K562 (cell line): ENCODE measurements at regions not wholly inside any gene's neighbourhood (a gene's known extent, or its start where the extent isn't known, plus 50 kb on each side); places are given as distances from the start of the nearest gene placed in this dataset.
A peak's percentile ranks its signal among the peaks of the same experiment; 100 is the strongest.

Source experiments
- ATAC-seq: fragments of 200-7000 bp; cut with Tn5 transposase; 3 replicates; pipeline ENCODE4 v1.9.1; 2020; ENCODE audit warnings: moderate library complexity
- BruUV-seq: library from RNA; stranded (reverse); fragments of 400-500 nt; replicated peaks from 2 replicates; lab custom pipeline; 2021; lab: Mats Ljungman, UMichigan
- CTCF ChIA-PET: fragments of 300-600 bp; formaldehyde crosslinking; extraction: SDS; loops from one replicate; lab custom pipeline; 2021; ENCODE audit warnings: low intra/inter-chr PET ratio; lab: Yijun Ruan, JAX
- POLR2A ChIA-PET: fragments of 300-600, 350-650 bp; sonication (Branson Sonifier 250); formaldehyde crosslinking; extraction: SDS; loops from one replicate; lab custom pipeline; 2021; ENCODE audit warnings: antibody characterized with exemption, inconsistent platforms; lab: Yijun Ruan, JAX
- DNase-seq, 4 experiments: peaks; one replicate each; pipeline versions ENCODE4 v3.0.0 to v3.0.0-alpha.2; 2011 to 2018; ENCODE audit warnings: low spot score in 3 of 4, mixed read lengths in 3 of 4; ENCODE audit errors: extremely low read depth in 1 of 4
- FAIRE-seq: peaks from 2 replicates; lab custom pipeline; 2011; peaks lifted over from hg19 to GRCh38; lab: Jason Lieb, UNC
- H2AFZ ChIP-seq: 2 replicates; pipeline ENCODE4 v1.6.0; 2011; ENCODE audit warnings: low read depth, low read length, control low read depth, inconsistent platforms
- H3K27ac ChIP-seq: fragments of 200-600 bp; 3 replicates; pipeline ENCODE4 v1.8.0; 2011; ENCODE audit warnings: low read depth, mild to moderate bottlenecking, control low read depth, inconsistent platforms, low read length, moderate library complexity, mixed read lengths; ENCODE audit errors: extremely low read depth
- H3K27me3 ChIP-seq, 2 experiments: fragments of 300-600 bp in 1 of 2; 2 replicates in 1 of 2; 3 replicates in 1 of 2; pipeline versions ENCODE4 v1.6.0 to v1.8.0; 2011; ENCODE audit warnings: inconsistent platforms in 2 of 2, low read length in 2 of 2, mild to moderate bottlenecking in 1 of 2, mixed read lengths in 1 of 2, moderate library complexity in 1 of 2; ENCODE audit not compliant: control insufficient read depth in 2 of 2, insufficient read depth in 2 of 2
- H3K36me3 ChIP-seq: fragments of 300-600 bp; 3 replicates; pipeline ENCODE4 v1.8.0; 2011; ENCODE audit warnings: mild to moderate bottlenecking, low read length, inconsistent platforms; ENCODE audit not compliant: control insufficient read depth, insufficient read depth
- H3K4me1 ChIP-seq, 2 experiments: fragments of 200-600 bp in 1 of 2; replicated peaks in 1 of 2; 2 replicates in 1 of 2; 3 replicates in 1 of 2; pipeline versions ENCODE4 v1.5.1 to v1.8.0; 2011; ENCODE audit warnings: inconsistent platforms in 2 of 2, low read length in 2 of 2, mild to moderate bottlenecking in 1 of 2, mixed read lengths in 1 of 2, moderate library complexity in 1 of 2; ENCODE audit not compliant: control insufficient read depth in 2 of 2, insufficient read depth in 2 of 2
- H3K4me2 ChIP-seq: 2 replicates; pipeline ENCODE4 v1.6.1; 2011; ENCODE audit warnings: low read length, control low read depth, inconsistent platforms, mixed read lengths; ENCODE audit not compliant: insufficient read depth
- H3K4me3 ChIP-seq: fragments of 200-600 bp; sonication (generic), shearing (Covaris generic); 2 replicates; pipeline ENCODE4 v1.5.1; 2016; ENCODE audit warnings: control low read depth, inconsistent platforms
- H3K79me2 ChIP-seq: fragments of 200-600 bp; 3 replicates; pipeline ENCODE4 v1.8.0; 2011; ENCODE audit warnings: low read length, inconsistent platforms; ENCODE audit not compliant: control insufficient read depth, insufficient read depth
- H3K9ac ChIP-seq, 2 experiments: 2 replicates each; pipeline versions ENCODE4 v1.6.0 to v1.6.1; 2011; ENCODE audit warnings: low read depth in 2 of 2, low read length in 2 of 2, control low read depth in 1 of 2, inconsistent platforms in 1 of 2, mild to moderate bottlenecking in 1 of 2, mixed read lengths in 1 of 2; ENCODE audit not compliant: insufficient read depth in 1 of 2
- H3K9me1 ChIP-seq: one replicate; pipeline ENCODE4 v1.6.0; 2011; ENCODE audit warnings: inconsistent platforms, mild to moderate bottlenecking, low read length, moderate library complexity; ENCODE audit not compliant: control insufficient read depth, insufficient read depth
- H3K9me3 ChIP-seq: replicated peaks from 2 replicates; pipeline ENCODE4 v1.5.1; 2011; ENCODE audit warnings: low read depth, low read length, inconsistent platforms; ENCODE audit not compliant: control insufficient read depth, insufficient read depth
- H4K20me1 ChIP-seq: replicated peaks from 2 replicates; pipeline ENCODE4 v1.6.1; 2011; ENCODE audit warnings: low read length, inconsistent platforms, mixed read lengths; ENCODE audit not compliant: control insufficient read depth, insufficient read depth
- CCAR2 ChIP-seq: fragments of 200-400 bp; formaldehyde crosslinking; IDR thresholded peaks from 2 replicates; pipeline ENCODE4 v1.6.1; 2017; ENCODE audit warnings: mild to moderate bottlenecking, low read depth, low read length
- CREB1 ChIP-seq, 2 experiments: sonication (generic) in 1 of 2; formaldehyde crosslinking in 1 of 2; IDR thresholded peaks; 2 replicates each; pipeline versions ENCODE4 v1.6.1 to v1.8.0; 2012 to 2022; ENCODE audit warnings: inconsistent platforms in 1 of 2, mild to moderate bottlenecking in 1 of 2, missing genetic modification reagents in 1 of 2, moderate library complexity in 1 of 2
- E2F6 ChIP-seq, 2 experiments: IDR thresholded peaks; 2 replicates each; pipeline ENCODE4 v1.6.1; 2011; ENCODE audit warnings: borderline replicate concordance in 1 of 2, control low read depth in 1 of 2, low read depth in 1 of 2, low read length in 1 of 2, mild to moderate bottlenecking in 1 of 2, mixed read lengths in 1 of 2, moderate library complexity in 1 of 2; ENCODE audit not compliant: insufficient read depth in 1 of 2, insufficient read length in 1 of 2, poor library complexity in 1 of 2, severe bottlenecking in 1 of 2; ENCODE audit errors: extremely low read depth in 1 of 2
- HDAC2 ChIP-seq: fragments of 450-650 bp; IDR thresholded peaks from 2 replicates; pipeline ENCODE4 v1.6.1; 2016; ENCODE audit warnings: mild to moderate bottlenecking
- NCOA1 ChIP-seq: fragments of 450-650 bp; IDR thresholded peaks from 2 replicates; pipeline ENCODE4 v1.6.1; 2016; ENCODE audit warnings: low read depth
- RFX7 ChIP-seq: fragments of 250-450 bp; sonication (Bioruptor Pico); IDR thresholded peaks from 2 replicates; pipeline ENCODE4 v1.5.1; 2021; ENCODE audit warnings: mild to moderate bottlenecking
- SUPT5H ChIP-seq: fragments of 450-650 bp; IDR thresholded peaks from 2 replicates; pipeline ENCODE4 v1.6.1; 2016
- TSHZ1 ChIP-seq: fragments of 250-450 bp; sonication (Bioruptor Pico); IDR thresholded peaks from 2 replicates; pipeline ENCODE4 v1.4.0; 2020; ENCODE audit warnings: mild to moderate bottlenecking, moderate library complexity
- ZNF311 ChIP-seq: fragments of 250-450 bp; sonication (Bioruptor Pico); IDR thresholded peaks from 2 replicates; pipeline ENCODE4 v1.4.0; 2020; ENCODE audit warnings: mild to moderate bottlenecking, moderate library complexity
- ZNF407 ChIP-seq: fragments of 450-650 bp; IDR thresholded peaks from 2 replicates; pipeline ENCODE4 v1.6.1; 2016; ENCODE audit warnings: low read depth
- WGBS: fragments of 100-300 bp; shearing (Covaris generic); methylation state at CpG from one replicate; pipeline ENCODE4 v1.1.6; 2016; ENCODE audit warnings: low coverage, mixed read lengths; ENCODE audit not compliant: insufficient coverage; ENCODE audit errors: missing lambda C conversion rate; 5-methylcytosine and 5-hydroxymethylcytosine counted together
- in situ Hi-C: fragments of 300-500 bp; cut with MboI; formaldehyde crosslinking; loops from 4 replicates; pipeline ENCODE4 v1.15.0; 2018; ENCODE audit warnings: inconsistent platforms, mixed read lengths
- intact Hi-C: fragments of 100-400 bp; cut with micrococcal nuclease; formaldehyde crosslinking; loops from 2 replicates; pipeline ENCODE4 v1.14.2; 2022

- POLR2A ChIA-PET: interaction anchor here (0.7 kb wide), 1 partner anchor 1249 kb away, joined by 3 read pairs; no protein-coding TSS in a partner anchor
- no peaks in the 10 kb centered on the region for H3K27me3 ChIP-seq
- TF ChIP-seq HDAC2: no peak
- TF ChIP-seq NCOA1: no peak
- TF ChIP-seq ZNF311 (CRISPR knock-in tag): no peak
- TF ChIP-seq E2F6 (IDR thresholded peaks at IDR 0.05; ENCODE audit: borderline replicate concordance in 1 of 2, extremely low read depth in 1 of 2, insufficient read depth in 1 of 2, insufficient read length in 1 of 2, low read depth in 1 of 2, low read length in 1 of 2, poor library complexity in 1 of 2, severe bottlenecking in 1 of 2): no peak
- TF ChIP-seq TSHZ1 (CRISPR knock-in tag): no peak
- TF ChIP-seq ZNF407: no peak
- no peak for TF ChIP-seq SUPT5H
- no peak for TF ChIP-seq CCAR2
- TF ChIP-seq CREB1 (IDR thresholded peaks at IDR 0.05): no peak
- no peak for TF ChIP-seq CREB1 (CRISPR knock-in tag; IDR thresholded peaks at IDR 0.05)
- no peak for TF ChIP-seq RFX7 (CRISPR knock-in tag)
Measured at GRCh38 chr2:145412155-145412554, 892.2 kb upstream of the ZEB2 start.

More at GRCh38 chr2:145412155-145412554, 892.2 kb upstream of the ZEB2 start:
- 0 out of 2 replicates have a peak overlapping the region, but pooled peaks have one; percentile 25 for H2AFZ ChIP-seq
- no peak overlapping the region for H3K27ac ChIP-seq
- H3K4me3 ChIP-seq: no peak overlapping the region
- H3K4me1 ChIP-seq: peaks cover 0 to 2% of the 10 kb centered on the region in 2 experiments; a peak in 3 of 5 replicates
- 42% methylated on average over 4 of the region's 4 CpGs for WGBS
- peaks cover 7% of the 10 kb centered on the region for H3K9me3 ChIP-seq
- H3K36me3 ChIP-seq: no peaks in the 10 kb centered on the region
- in situ Hi-C loops: no loop called here
- H3K4me2 ChIP-seq: no peak overlapping the region
- no peaks in the 10 kb centered on the region for H4K20me1 ChIP-seq
- FAIRE-seq (no peak), DNase-seq (no peak), ATAC-seq (no peak)
- CTCF ChIA-PET: no interaction called here
- intact Hi-C loops: no loop called here
- no TSS peak for BruUV-seq
- no peaks in the 10 kb centered on the region for H3K9me1 ChIP-seq
- H3K9ac ChIP-seq: no peak overlapping the region
- no peaks in the 10 kb centered on the region for H3K79me2 ChIP-seq
